Testis (tissue), 2 donors: ENCODE measurements at regions not wholly inside any gene's neighbourhood (a gene's known extent, or its start where the extent isn't known, plus 50 kb on each side); places are given as distances from the start of the nearest gene placed in this dataset.

Source experiments
- DNase-seq: peaks from one replicate; pipeline ENCODE4 v3.0.0-alpha.2; 2019
- H3K27ac ChIP-seq, 2 donors: fragments of 200-600 bp; sonication (generic); one replicate each; pipeline ENCODE4 v1.5.1; 2019
- H3K27me3 ChIP-seq: fragments of 200-600 bp; sonication (generic); one replicate; pipeline ENCODE4 v1.5.1; 2019
- H3K36me3 ChIP-seq: fragments of 200-600 bp; sonication (generic); one replicate; pipeline ENCODE4 v1.5.1; 2017; ENCODE audit warnings: low read depth; ENCODE audit errors: missing control alignments
- H3K4me1 ChIP-seq: fragments of 200-600 bp; sonication (generic); one replicate; pipeline ENCODE4 v1.5.1; 2019
- H3K4me3 ChIP-seq, 2 donors: fragments of 200-600 bp; sonication (generic); one replicate each; pipeline ENCODE4 v1.5.1; 2017 to 2019
- H3K9me3 ChIP-seq: fragments of 200-600 bp; sonication (generic); one replicate; pipeline ENCODE4 v1.5.1; 2017
- POLR2A ChIP-seq: fragments of 450-650 bp; IDR thresholded peaks from one replicate; pipeline ENCODE4 v1.6.1; 2017; ENCODE audit warnings: antibody characterized with exemption, mild to moderate bottlenecking, moderate library complexity
- WGBS, 2 donors: methylation state at CpG; one replicate each; pipeline ENCODE4 v1.1.5; 2018; 5-methylcytosine and 5-hydroxymethylcytosine counted together
- intact Hi-C: fragments of 100-400 bp; cut with DNase I; formaldehyde crosslinking; loops from one replicate; pipeline ENCODE4 v1.15.1; 2023; ENCODE audit warnings: low total_unique reads
- TF ChIP-seq, protein P1 (sequence below), 3 experiments: fragments of 450-650 bp in 2 of 3; fragments of 200-600 bp in 1 of 3; sonication (generic) in 1 of 3; IDR thresholded peaks; one replicate each; pipeline ENCODE4 v1.5.1; 2016 to 2019; ENCODE audit warnings: antibody characterized with exemption in 3 of 3, mild to moderate bottlenecking in 2 of 3, moderate library complexity in 1 of 3

- Histone ChIP-seq H3K4me1 (no peaks in the 10 kb centered on the region), H3K9me3 (no peaks in the 10 kb centered on the region), H3K27ac (no peak overlapping the region), H3K27me3 (no peaks in the 10 kb centered on the region), H3K4me3 (no peak overlapping the region), H3K36me3 (no peaks in the 10 kb centered on the region)
- no peak for TF ChIP-seq POLR2A
- TF ChIP-seq, protein P1, sequence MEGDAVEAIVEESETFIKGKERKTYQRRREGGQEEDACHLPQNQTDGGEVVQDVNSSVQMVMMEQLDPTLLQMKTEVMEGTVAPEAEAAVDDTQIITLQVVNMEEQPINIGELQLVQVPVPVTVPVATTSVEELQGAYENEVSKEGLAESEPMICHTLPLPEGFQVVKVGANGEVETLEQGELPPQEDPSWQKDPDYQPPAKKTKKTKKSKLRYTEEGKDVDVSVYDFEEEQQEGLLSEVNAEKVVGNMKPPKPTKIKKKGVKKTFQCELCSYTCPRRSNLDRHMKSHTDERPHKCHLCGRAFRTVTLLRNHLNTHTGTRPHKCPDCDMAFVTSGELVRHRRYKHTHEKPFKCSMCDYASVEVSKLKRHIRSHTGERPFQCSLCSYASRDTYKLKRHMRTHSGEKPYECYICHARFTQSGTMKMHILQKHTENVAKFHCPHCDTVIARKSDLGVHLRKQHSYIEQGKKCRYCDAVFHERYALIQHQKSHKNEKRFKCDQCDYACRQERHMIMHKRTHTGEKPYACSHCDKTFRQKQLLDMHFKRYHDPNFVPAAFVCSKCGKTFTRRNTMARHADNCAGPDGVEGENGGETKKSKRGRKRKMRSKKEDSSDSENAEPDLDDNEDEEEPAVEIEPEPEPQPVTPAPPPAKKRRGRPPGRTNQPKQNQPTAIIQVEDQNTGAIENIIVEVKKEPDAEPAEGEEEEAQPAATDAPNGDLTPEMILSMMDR (IDR thresholded peaks at IDR 0.05), result no peak
- DNase-seq, result no peak
- 88 to 92% methylated on average over 3 of the region's 3 CpGs for WGBS, 2 donors
- intact Hi-C loops, result no loop called here
These were observed 283.1 kb downstream of the KLF12 start for GRCh38 chr13:73851104-73851503.

DNA sequence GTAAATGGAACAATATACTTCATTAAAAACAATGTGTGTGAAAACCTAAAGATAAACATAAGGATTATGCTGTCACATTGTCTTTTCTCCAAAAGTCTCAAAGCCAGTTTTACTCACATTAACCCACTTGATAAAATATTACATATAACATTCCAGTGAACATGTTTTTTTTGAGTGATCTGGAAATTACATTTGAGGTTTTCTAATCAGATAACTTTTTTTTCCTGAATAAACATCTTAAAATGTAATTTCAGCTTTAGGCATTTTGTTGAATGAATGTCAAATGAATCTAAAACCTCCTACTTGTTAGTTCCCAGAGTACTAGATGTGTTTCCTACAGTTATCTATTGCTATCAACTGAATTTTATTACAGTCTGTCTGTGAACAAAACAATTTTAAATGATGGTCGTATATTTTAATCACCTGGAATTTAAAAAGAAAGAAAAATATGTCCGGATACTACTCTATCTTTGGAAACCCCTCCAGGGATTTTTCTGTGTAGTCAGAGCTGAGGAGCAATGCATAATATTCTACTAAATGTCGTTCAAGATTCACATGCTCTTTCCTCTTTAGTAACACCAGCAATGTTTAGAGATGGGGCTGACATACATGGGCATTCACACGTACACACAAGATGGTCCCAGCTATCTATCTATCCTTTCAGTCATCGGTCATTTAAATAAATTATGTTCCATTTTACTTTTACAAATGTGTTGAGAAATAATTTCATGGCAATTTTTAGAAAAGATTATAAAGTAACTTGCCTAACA lies 283.9 kb downstream of the KLF12 start:
- Histone ChIP-seq H3K27ac (no peak overlapping the region), H3K4me3 (no peak overlapping the region), H3K27me3 (no peaks in the 10 kb centered on the region), H3K4me1 (no peaks in the 10 kb centered on the region), H3K9me3 (no peaks in the 10 kb centered on the region), H3K36me3 (no peaks in the 10 kb centered on the region)
- intact Hi-C loops, result no loop called here
- no peak for DNase-seq
- 63 to 68% methylated on average over 5 of the region's 5 CpGs for WGBS, 2 donors
- TF ChIP-seq POLR2A, result no peak
- TF ChIP-seq, protein P1 (IDR thresholded peaks at IDR 0.05), result no peak

DNA sequence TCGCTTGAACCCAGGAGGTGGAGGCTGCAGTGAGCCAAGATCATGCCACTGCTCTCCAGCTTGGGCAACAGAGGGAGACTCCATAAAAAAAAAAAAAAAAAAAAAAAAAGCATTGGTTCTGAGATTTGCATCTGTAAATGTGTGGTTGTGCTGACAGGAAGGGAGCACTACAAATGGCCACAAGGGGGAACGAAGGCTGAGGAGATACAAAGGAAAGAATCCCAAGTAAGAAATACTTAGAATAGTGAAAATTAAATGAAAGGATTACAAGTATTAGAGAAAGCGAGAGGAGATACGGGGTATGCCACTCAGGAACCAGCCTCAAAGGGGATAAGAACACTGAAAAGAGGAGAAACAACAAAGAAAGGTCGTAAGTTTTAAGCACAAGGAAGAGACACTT lies 284.9 kb downstream of the KLF12 start:
- no peaks in the 10 kb centered on the region for H3K36me3 ChIP-seq
- H3K4me1 ChIP-seq, result no peaks in the 10 kb centered on the region
- no peaks in the 10 kb centered on the region for H3K9me3 ChIP-seq
- no peak for DNase-seq
- WGBS, 2 donors, result 93% methylated on average over 5 of the region's 5 CpGs
- intact Hi-C loops, result no loop called here
- no peak overlapping the region for H3K27ac ChIP-seq
- H3K4me3 ChIP-seq, result no peak overlapping the region
- no peaks in the 10 kb centered on the region for H3K27me3 ChIP-seq
- no peak for TF ChIP-seq POLR2A
- TF ChIP-seq, protein P1 (IDR thresholded peaks at IDR 0.05), result peak in 1 of 3 experiments; percentile 19

DNA sequence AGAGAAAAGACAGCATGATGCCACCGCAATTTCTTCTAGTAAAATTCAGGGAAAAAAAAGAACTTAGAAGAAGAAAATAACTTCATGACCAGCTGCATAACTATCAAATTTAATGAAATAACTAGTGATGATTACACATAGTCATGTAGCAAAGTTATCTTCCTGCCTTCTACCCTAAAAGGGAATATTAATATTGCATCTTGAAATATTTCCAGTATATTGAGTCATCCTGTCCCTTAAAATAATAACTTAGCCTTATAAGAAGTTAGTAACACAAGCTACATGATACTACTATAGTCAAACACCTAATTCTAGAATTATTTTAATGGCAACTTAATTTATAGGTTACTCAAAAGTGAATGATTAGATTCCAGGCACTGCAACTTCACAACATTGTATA lies 289.2 kb downstream of the KLF12 start:
- Histone ChIP-seq H3K27ac (no peak overlapping the region), H3K36me3 (no peaks in the 10 kb centered on the region), H3K9me3 (no peaks in the 10 kb centered on the region), H3K4me1 (no peaks in the 10 kb centered on the region), H3K4me3 (no peak overlapping the region), H3K27me3 (no peaks in the 10 kb centered on the region)
- DNase-seq, result no peak
- TF ChIP-seq POLR2A, result no peak
- TF ChIP-seq, protein P1 (IDR thresholded peaks at IDR 0.05), result no peak
- WGBS, 2 donors, result 75 to 86% methylated on average over 1 of the region's 1 CpG
- intact Hi-C loops, result no loop called here

DNA sequence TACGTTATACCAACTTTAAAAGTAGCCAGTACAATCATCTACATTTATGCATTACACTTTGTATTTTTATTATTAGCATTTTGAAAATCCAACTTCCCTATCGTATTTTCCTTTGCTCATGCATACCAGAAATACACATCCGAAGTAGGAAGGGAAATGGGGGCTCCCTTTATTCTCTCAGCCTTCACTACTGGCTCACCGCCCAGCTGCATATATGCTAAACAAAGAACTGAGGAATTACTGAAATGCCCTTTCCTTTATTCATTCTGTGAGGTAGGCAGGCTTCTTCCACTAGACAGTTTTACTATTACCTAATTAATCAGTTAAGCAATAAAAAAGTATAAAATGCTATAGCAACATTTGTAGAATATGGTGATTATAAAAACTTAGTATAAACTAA lies 291.6 kb downstream of the KLF12 start:
- no peak for DNase-seq

More for the DNA sequence above, 291.6 kb downstream of the KLF12 start:
- Histone ChIP-seq H3K4me1 (no peaks in the 10 kb centered on the region), H3K36me3 (no peaks in the 10 kb centered on the region), H3K27me3 (no peaks in the 10 kb centered on the region), H3K4me3 (no peak overlapping the region), H3K9me3 (no peaks in the 10 kb centered on the region), H3K27ac (no peak overlapping the region)
- no peak for TF ChIP-seq POLR2A
- TF ChIP-seq, protein P1 (IDR thresholded peaks at IDR 0.05), result no peak
- intact Hi-C loops, result no loop called here
- 85 to 89% methylated on average over 4 of the region's 4 CpGs for WGBS, 2 donors
